Sigmoid colon (tissue), 4 donors: ENCODE measurements at regions not wholly inside any gene's neighbourhood (a gene's known extent, or its start where the extent isn't known, plus 50 kb on each side); places are given as distances from the start of the nearest gene placed in this dataset.

Experiments
- POLR2A ChIP-seq, 2 donors: fragments of 450-650 bp; IDR thresholded peaks; one replicate each; pipeline ENCODE4 v1.6.1; 2016; ENCODE audit warnings: antibody characterized with exemption in 2 of 2, mild to moderate bottlenecking in 2 of 2, moderate library complexity in 2 of 2
- POLR2AphosphoS5 ChIP-seq, 4 donors: sonication (generic); formaldehyde crosslinking; IDR thresholded peaks; one replicate each; pipeline ENCODE4 v1.6.1; 2017; ENCODE audit warnings: antibody characterized with exemption in 4 of 4
- TF ChIP-seq, protein P1 (sequence below), 4 experiments: fragments of 450-650 bp in 3 of 4; fragments of 200-600 bp in 1 of 4; IDR thresholded peaks; one replicate each; pipeline ENCODE4 v1.5.1; 2016 to 2019; ENCODE audit warnings: antibody characterized with exemption in 4 of 4, mild to moderate bottlenecking in 3 of 4, moderate library complexity in 2 of 4

DNA sequence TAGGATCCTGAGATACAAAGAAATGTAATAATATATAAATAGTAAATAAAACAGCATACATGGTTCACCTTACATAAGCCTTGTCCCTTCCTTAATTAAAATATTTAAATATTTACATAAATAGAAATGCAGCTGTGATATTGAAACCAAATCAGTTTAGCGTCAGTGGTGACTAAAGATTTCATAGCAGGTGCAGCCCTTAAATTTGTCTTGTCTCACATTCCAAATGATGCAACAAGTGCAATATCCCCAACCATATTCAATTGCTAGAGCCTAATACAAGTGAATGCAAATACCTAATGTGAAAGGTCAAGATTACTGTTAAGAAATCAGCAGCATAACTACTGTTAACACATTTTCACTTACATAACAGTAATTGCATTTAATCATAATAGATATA, 539.5 kb downstream of the NYAP2 start:
- TF ChIP-seq, protein P1, sequence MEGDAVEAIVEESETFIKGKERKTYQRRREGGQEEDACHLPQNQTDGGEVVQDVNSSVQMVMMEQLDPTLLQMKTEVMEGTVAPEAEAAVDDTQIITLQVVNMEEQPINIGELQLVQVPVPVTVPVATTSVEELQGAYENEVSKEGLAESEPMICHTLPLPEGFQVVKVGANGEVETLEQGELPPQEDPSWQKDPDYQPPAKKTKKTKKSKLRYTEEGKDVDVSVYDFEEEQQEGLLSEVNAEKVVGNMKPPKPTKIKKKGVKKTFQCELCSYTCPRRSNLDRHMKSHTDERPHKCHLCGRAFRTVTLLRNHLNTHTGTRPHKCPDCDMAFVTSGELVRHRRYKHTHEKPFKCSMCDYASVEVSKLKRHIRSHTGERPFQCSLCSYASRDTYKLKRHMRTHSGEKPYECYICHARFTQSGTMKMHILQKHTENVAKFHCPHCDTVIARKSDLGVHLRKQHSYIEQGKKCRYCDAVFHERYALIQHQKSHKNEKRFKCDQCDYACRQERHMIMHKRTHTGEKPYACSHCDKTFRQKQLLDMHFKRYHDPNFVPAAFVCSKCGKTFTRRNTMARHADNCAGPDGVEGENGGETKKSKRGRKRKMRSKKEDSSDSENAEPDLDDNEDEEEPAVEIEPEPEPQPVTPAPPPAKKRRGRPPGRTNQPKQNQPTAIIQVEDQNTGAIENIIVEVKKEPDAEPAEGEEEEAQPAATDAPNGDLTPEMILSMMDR (IDR thresholded peaks at IDR 0.05) = no peak
- TF ChIP-seq POLR2A (IDR thresholded peaks at IDR 0.05) (no peak), POLR2AphosphoS5 (IDR thresholded peaks at IDR 0.05) (no peak)
